SK-N-SH (cell line): ENCODE measurements at regions not wholly inside any gene's neighbourhood (a gene's known extent, or its start where the extent isn't known, plus 50 kb on each side); places are given as distances from the start of the nearest gene placed in this dataset.

Source experiments
- CTCF ChIA-PET: fragments of 300-600, 350-600 bp; formaldehyde crosslinking; extraction: SDS; loops from one replicate; lab custom pipeline; 2021; lab: Yijun Ruan, JAX
- POLR2A ChIA-PET: fragments of 350-600 bp; sonication (Branson Sonifier 250); formaldehyde crosslinking; extraction: SDS; loops from one replicate; lab custom pipeline; 2020; ENCODE audit warnings: antibody characterized with exemption, inconsistent platforms; lab: Yijun Ruan, JAX
- DNase-seq: peaks from one replicate; pipeline ENCODE4 v3.0.0; 2012
- H2AFZ ChIP-seq: fragments of 200-600 bp; sonication (generic); 2 replicates; pipeline ENCODE4 v1.8.1; 2016; ENCODE audit warnings: antibody characterized with exemption, mild to moderate bottlenecking, low read depth
- H3F3A ChIP-seq: fragments of 200-600 bp; sonication (generic); replicated peaks from 2 replicates; pipeline ENCODE3; 2016; ENCODE audit warnings: antibody characterized with exemption, mild to moderate bottlenecking; ENCODE audit not compliant: insufficient read depth
- H3K27ac ChIP-seq, 2 experiments: fragments of 200-500 bp in 1 of 2; fragments of 200-600 bp in 1 of 2; sonication (Bioruptor generic) in 1 of 2; sonication (generic), shearing (Covaris generic) in 1 of 2; 2 replicates each; pipeline versions ENCODE4 v1.5.1 to v1.6.1; 2014 to 2016; ENCODE audit warnings: low read depth in 2 of 2, inconsistent platforms in 1 of 2, low read length in 1 of 2, mild to moderate bottlenecking in 1 of 2, mixed read lengths in 1 of 2
- H3K27me3 ChIP-seq: fragments of 200-600 bp; sonication (generic), shearing (Covaris generic); 2 replicates; pipeline ENCODE4 v1.6.1; 2016; ENCODE audit warnings: mixed run types; ENCODE audit not compliant: insufficient read depth
- H3K36me3 ChIP-seq, 2 experiments: fragments of 200-500 bp in 1 of 2; fragments of 200-600 bp in 1 of 2; sonication (Bioruptor generic) in 1 of 2; sonication (generic) in 1 of 2; replicated peaks in 1 of 2; 2 replicates each; pipeline versions ENCODE3 to v1.5.1; 2014 to 2016; ENCODE audit warnings: low read length in 1 of 2, mild to moderate bottlenecking in 1 of 2; ENCODE audit not compliant: insufficient read depth in 2 of 2, control insufficient read depth in 1 of 2
- H3K4me1 ChIP-seq, 2 experiments: fragments of 200-500 bp in 1 of 2; fragments of 200-600 bp in 1 of 2; sonication (Bioruptor generic) in 1 of 2; sonication (generic), shearing (Covaris generic) in 1 of 2; 2 replicates each; pipeline versions ENCODE4 v1.5.1 to v1.6.1; 2014 to 2016; ENCODE audit warnings: low read depth in 1 of 2, low read length in 1 of 2, mixed run types in 1 of 2; ENCODE audit not compliant: insufficient read depth in 2 of 2, control insufficient read depth in 1 of 2
- H3K4me2 ChIP-seq: fragments of 200-600 bp; sonication (generic), shearing (Covaris generic); 2 replicates; pipeline ENCODE4 v1.6.1; 2017; ENCODE audit warnings: mixed run types
- H3K4me3 ChIP-seq, 2 experiments: fragments of 200-500 bp in 1 of 2; fragments of 200-600 bp in 1 of 2; sonication (Bioruptor generic) in 1 of 2; sonication (generic), shearing (Covaris generic) in 1 of 2; 2 replicates each; pipeline versions ENCODE4 v1.5.1 to v1.8.1; 2014 to 2016; ENCODE audit warnings: low read depth in 2 of 2, inconsistent platforms in 1 of 2, low read length in 1 of 2, mild to moderate bottlenecking in 1 of 2, mixed read lengths in 1 of 2, moderate library complexity in 1 of 2
- H3K79me2 ChIP-seq: fragments of 200-600 bp; sonication (generic); 2 replicates; pipeline ENCODE4 v1.8.1; 2017; ENCODE audit warnings: mild to moderate bottlenecking; ENCODE audit not compliant: insufficient read depth
- H3K9ac ChIP-seq: fragments of 200-600 bp; sonication (generic); 2 replicates; pipeline ENCODE4 v1.6.1; 2017; ENCODE audit warnings: mixed run types
- H3K9me2 ChIP-seq: fragments of 200-600 bp; sonication (generic); 2 replicates; pipeline ENCODE4 v1.6.1; 2017; ENCODE audit warnings: mixed run types
- H3K9me3 ChIP-seq: fragments of 200-600 bp; sonication (generic); 2 replicates; pipeline ENCODE4 v1.6.1; 2017; ENCODE audit warnings: mixed run types, mild to moderate bottlenecking, moderate library complexity
- H4K20me1 ChIP-seq: fragments of 200-600 bp; sonication (generic); 2 replicates; pipeline ENCODE4 v1.6.1; 2017; ENCODE audit warnings: mild to moderate bottlenecking, mixed run types; ENCODE audit not compliant: insufficient read depth
- CHD2 ChIP-seq: fragments of 150-350 bp; IDR thresholded peaks from 2 replicates; pipeline ENCODE4 v1.6.1; 2018; ENCODE audit warnings: low read length; ENCODE audit not compliant: partially characterized antibody
- CTCF ChIP-seq: fragments of 200-600 bp; sonication (generic); IDR thresholded peaks from 2 replicates; pipeline ENCODE4 v1.6.1; 2017; ENCODE audit warnings: antibody characterized with exemption, mild to moderate bottlenecking, moderate library complexity
- ELF1 ChIP-seq: IDR thresholded peaks from 2 replicates; pipeline ENCODE4 v1.4.0; 2012
- EZH2phosphoT487 ChIP-seq: fragments of 200-600 bp; sonication (generic); IDR thresholded peaks from 2 replicates; pipeline ENCODE4 v1.6.1; 2017; ENCODE audit warnings: low read depth, mixed run types, mild to moderate bottlenecking, antibody characterized with exemption, moderate library complexity, borderline replicate concordance
- FOSL2 ChIP-seq: IDR thresholded peaks from 2 replicates; pipeline ENCODE4 v1.4.0; 2012; ENCODE audit warnings: low read depth, mild to moderate bottlenecking, moderate library complexity, borderline replicate concordance
- FOXM1 ChIP-seq: IDR thresholded peaks from 2 replicates; pipeline ENCODE4 v1.4.0; 2012; ENCODE audit warnings: low read depth, mild to moderate bottlenecking
- IRF3 ChIP-seq: fragments of 150-350 bp; IDR thresholded peaks from 2 replicates; pipeline ENCODE4 v1.6.1; 2016; ENCODE audit warnings: mild to moderate bottlenecking, low read depth, low read length
- JUND ChIP-seq: IDR thresholded peaks from 2 replicates; pipeline ENCODE4 v1.4.0; 2012
- MEF2A ChIP-seq: IDR thresholded peaks from 2 replicates; pipeline ENCODE4 v1.4.0; 2012; ENCODE audit warnings: low read depth, borderline replicate concordance
- NRF1 ChIP-seq: IDR thresholded peaks from 2 replicates; pipeline ENCODE4 v1.6.1; 2012; ENCODE audit warnings: low read depth, mild to moderate bottlenecking, low read length
- POLR2AphosphoS5 ChIP-seq: IDR thresholded peaks from 2 replicates; pipeline ENCODE4 v1.6.1; 2012; ENCODE audit warnings: low read depth, low read length
- RAD21 ChIP-seq: IDR thresholded peaks from 2 replicates; pipeline ENCODE4 v1.6.1; 2012; ENCODE audit warnings: mild to moderate bottlenecking, low read length
- RCOR1 ChIP-seq: fragments of 150-350 bp; IDR thresholded peaks from 2 replicates; pipeline ENCODE4 v1.6.1; 2017; ENCODE audit warnings: antibody characterized with exemption, low read length
- REST ChIP-seq: IDR thresholded peaks from 2 replicates; pipeline ENCODE4 v1.6.1; 2012; ENCODE audit warnings: mild to moderate bottlenecking, low read depth, low read length, moderate library complexity
- RFX5 ChIP-seq: IDR thresholded peaks from 2 replicates; pipeline ENCODE4 v1.6.1; 2012; ENCODE audit warnings: mild to moderate bottlenecking, improper control_type of control experiment, low read length
- SIN3A ChIP-seq: IDR thresholded peaks from 2 replicates; pipeline ENCODE4 v1.6.1; 2012; ENCODE audit warnings: low read depth, mild to moderate bottlenecking, low read length, moderate library complexity, borderline replicate concordance
- TAF1 ChIP-seq: IDR thresholded peaks from 2 replicates; pipeline ENCODE4 v1.6.1; 2012; ENCODE audit warnings: low read depth, mild to moderate bottlenecking, low read length, moderate library complexity, borderline replicate concordance
- TCF12 ChIP-seq: IDR thresholded peaks from 2 replicates; pipeline ENCODE4 v1.4.0; 2012
- TEAD4 ChIP-seq: IDR thresholded peaks from 2 replicates; pipeline ENCODE4 v1.4.0; 2012; ENCODE audit warnings: mild to moderate bottlenecking, borderline replicate concordance; ENCODE audit not compliant: insufficient read depth
- USF1 ChIP-seq: IDR thresholded peaks from 2 replicates; pipeline ENCODE4 v1.4.0; 2012; ENCODE audit warnings: low read depth, borderline replicate concordance
- USF2 ChIP-seq: fragments of 150-350 bp; IDR thresholded peaks from 2 replicates; pipeline ENCODE4 v1.6.1; 2017; ENCODE audit warnings: antibody characterized with exemption, low read length, low read depth, borderline replicate concordance
- YY1 ChIP-seq: IDR thresholded peaks from 2 replicates; pipeline ENCODE4 v1.4.0; 2012; ENCODE audit warnings: low read depth, mild to moderate bottlenecking
- WGBS: methylation state at CpG from one replicate; pipeline ENCODE4 v1.1.6; 2017; ENCODE audit warnings: low lambda C conversion rate; 5-methylcytosine and 5-hydroxymethylcytosine counted together

- no peaks in the 10 kb centered on the region for H3F3A ChIP-seq
- H3K27me3 ChIP-seq, result no peaks in the 10 kb centered on the region
- H3K4me3 ChIP-seq, result no peak overlapping the region
- no peaks in the 10 kb centered on the region for H4K20me1 ChIP-seq
- H3K79me2 ChIP-seq, result no peaks in the 10 kb centered on the region
- no peaks in the 10 kb centered on the region for H3K9me3 ChIP-seq
- no peak overlapping the region for H3K4me2 ChIP-seq
- H3K9me2 ChIP-seq, result no peaks in the 10 kb centered on the region
- H3K36me3 ChIP-seq, result no peaks in the 10 kb centered on the region
- no peak overlapping the region for H3K9ac ChIP-seq
- H2AFZ ChIP-seq, result no peak overlapping the region
- WGBS, result 48% methylated on average over 5 of the region's 5 CpGs
- CTCF ChIA-PET, result interaction anchor here (2.4 kb wide), 1 partner anchor 63 kb away, joined by 14 read pairs; no protein-coding TSS in a partner anchor
- peak overlapping the region in 1 of 2 experiments; percentile 28; a peak in 1 of 4 replicates for H3K27ac ChIP-seq
- H3K4me1 ChIP-seq, result peaks cover 0 to 25% of the 10 kb centered on the region in 2 experiments; a peak in 2 of 4 replicates
- DNase-seq, result no peak
- POLR2A ChIA-PET, result no interaction called here
- no peak for TF ChIP-seq RAD21
- TF ChIP-seq USF2, result no peak
- TF ChIP-seq REST, result no peak
- no peak for TF ChIP-seq RCOR1
- no peak for TF ChIP-seq RFX5
- TF ChIP-seq FOSL2, result no peak
- no peak for TF ChIP-seq TAF1
- TF ChIP-seq TCF12, result no peak
- no peak for TF ChIP-seq NRF1
- TF ChIP-seq FOXM1, result no peak
- TF ChIP-seq, all 33 proteins: peak for 0
Observed at GRCh38 chr9:78502566-78502965, 205.6 kb downstream of the PSAT1 start.

- Histone ChIP-seq H3K9me3 (no peaks in the 10 kb centered on the region), H3K4me3 (no peak overlapping the region), H3K36me3 (no peaks in the 10 kb centered on the region), H3K9me2 (no peaks in the 10 kb centered on the region), H3K27me3 (no peaks in the 10 kb centered on the region; the same call in 1 of the 2 replicates), H3K9ac (no peak overlapping the region), H3K4me2 (no peak overlapping the region), H3K27ac (no peak overlapping the region), H3F3A (no peaks in the 10 kb centered on the region), H4K20me1 (no peaks in the 10 kb centered on the region), H2AFZ (no peak overlapping the region), H3K4me1 (peaks cover 0 to 26% of the 10 kb centered on the region in 2 experiments; a peak in 2 of 4 replicates), H3K79me2 (no peaks in the 10 kb centered on the region)
- POLR2A ChIA-PET, result no interaction called here
- DNase-seq, result no peak
- CTCF ChIA-PET, result interaction anchor here (0.6 to 1.7 kb wide), 3 partner anchors 17 to 66 kb away, joined by 3 read pairs; no protein-coding TSS in a partner anchor
- WGBS, result 70% methylated on average over 2 of the region's 2 CpGs
- TF ChIP-seq JUND, result no peak
- TF ChIP-seq TEAD4, result no peak
- TF ChIP-seq POLR2AphosphoS5, result no peak
- no peak for TF ChIP-seq CTCF
- no peak for TF ChIP-seq USF1
- no peak for TF ChIP-seq RCOR1
- no peak for TF ChIP-seq CHD2
- no peak for TF ChIP-seq NRF1
- no peak for TF ChIP-seq EZH2phosphoT487
- no peak for TF ChIP-seq MEF2A
- TF ChIP-seq SIN3A, result no peak
- no peak for TF ChIP-seq ELF1
- no peak for TF ChIP-seq TCF12
- no peak for TF ChIP-seq YY1
- TF ChIP-seq IRF3, result no peak
Observed at GRCh38 chr9:78505546-78505945, 208.6 kb downstream of the PSAT1 start.
